Peyer's patch (tissue), 4 donors: ENCODE measurements at regions not wholly inside any gene's neighbourhood (a gene's known extent, or its start where the extent isn't known, plus 50 kb on each side); places are given as distances from the start of the nearest gene placed in this dataset.

Source experiments
- POLR2A ChIP-seq, 2 donors: fragments of 450-650 bp; IDR thresholded peaks; one replicate each; pipeline ENCODE4 v1.5.1; 2017; ENCODE audit warnings: antibody characterized with exemption in 2 of 2, mild to moderate bottlenecking in 2 of 2, moderate library complexity in 2 of 2
- TF ChIP-seq, protein P1 (sequence below), 6 experiments: fragments of 450-650 bp in 4 of 6; fragments of 200-600 bp in 2 of 6; sonication (generic) in 1 of 6; IDR thresholded peaks; one replicate each; pipeline ENCODE4 v1.5.1; 2017 to 2019; ENCODE audit warnings: antibody characterized with exemption in 6 of 6, mild to moderate bottlenecking in 3 of 6, moderate library complexity in 1 of 6

GRCh38 chr13:68923995-68924394 lies 1183.6 kb upstream of the ATXN8OS start:
- TF ChIP-seq, protein P1, sequence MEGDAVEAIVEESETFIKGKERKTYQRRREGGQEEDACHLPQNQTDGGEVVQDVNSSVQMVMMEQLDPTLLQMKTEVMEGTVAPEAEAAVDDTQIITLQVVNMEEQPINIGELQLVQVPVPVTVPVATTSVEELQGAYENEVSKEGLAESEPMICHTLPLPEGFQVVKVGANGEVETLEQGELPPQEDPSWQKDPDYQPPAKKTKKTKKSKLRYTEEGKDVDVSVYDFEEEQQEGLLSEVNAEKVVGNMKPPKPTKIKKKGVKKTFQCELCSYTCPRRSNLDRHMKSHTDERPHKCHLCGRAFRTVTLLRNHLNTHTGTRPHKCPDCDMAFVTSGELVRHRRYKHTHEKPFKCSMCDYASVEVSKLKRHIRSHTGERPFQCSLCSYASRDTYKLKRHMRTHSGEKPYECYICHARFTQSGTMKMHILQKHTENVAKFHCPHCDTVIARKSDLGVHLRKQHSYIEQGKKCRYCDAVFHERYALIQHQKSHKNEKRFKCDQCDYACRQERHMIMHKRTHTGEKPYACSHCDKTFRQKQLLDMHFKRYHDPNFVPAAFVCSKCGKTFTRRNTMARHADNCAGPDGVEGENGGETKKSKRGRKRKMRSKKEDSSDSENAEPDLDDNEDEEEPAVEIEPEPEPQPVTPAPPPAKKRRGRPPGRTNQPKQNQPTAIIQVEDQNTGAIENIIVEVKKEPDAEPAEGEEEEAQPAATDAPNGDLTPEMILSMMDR (IDR thresholded peaks at IDR 0.05): no peak
- TF ChIP-seq POLR2A (IDR thresholded peaks at IDR 0.05): no peak
